GM23248 (cell line): ENCODE measurements at regions not wholly inside any gene's neighbourhood (a gene's known extent, or its start where the extent isn't known, plus 50 kb on each side); places are given as distances from the start of the nearest gene placed in this dataset.

Experiments used
- DNase-seq: peaks from one replicate; pipeline ENCODE4 v3.0.0-alpha.2; 2015
- H2AFZ ChIP-seq: fragments of 200-600 bp; sonication (generic); 2 replicates; pipeline ENCODE4 v1.6.1; 2016; ENCODE audit warnings: antibody characterized with exemption
- H3F3A ChIP-seq: fragments of 200-600 bp; sonication (generic); 2 replicates; pipeline ENCODE4 v1.6.1; 2016; ENCODE audit warnings: mild to moderate bottlenecking, antibody characterized with exemption, mixed run types; ENCODE audit not compliant: insufficient read depth
- H3K27ac ChIP-seq: fragments of 200-600 bp; sonication (generic); 2 replicates; pipeline ENCODE4 v1.5.1; 2016; ENCODE audit warnings: mild to moderate bottlenecking
- H3K27me3 ChIP-seq: fragments of 200-600 bp; sonication (generic); replicated peaks from 2 replicates; pipeline ENCODE4 v1.6.1; 2016; ENCODE audit warnings: mild to moderate bottlenecking; ENCODE audit not compliant: insufficient read depth
- H3K36me3 ChIP-seq: fragments of 200-600 bp; sonication (generic); 2 replicates; pipeline ENCODE4 v1.6.1; 2016; ENCODE audit warnings: low read depth, mild to moderate bottlenecking
- H3K4me1 ChIP-seq: fragments of 200-600 bp; sonication (generic); 2 replicates; pipeline ENCODE4 v1.6.1; 2016; ENCODE audit warnings: mild to moderate bottlenecking; ENCODE audit not compliant: insufficient read depth
- H3K4me2 ChIP-seq: fragments of 200-600 bp; sonication (generic); one replicate; pipeline ENCODE4 v1.6.1; 2016; ENCODE audit warnings: mild to moderate bottlenecking; ENCODE audit not compliant: unreplicated experiment
- H3K4me3 ChIP-seq: fragments of 200-600 bp; sonication (generic); 2 replicates; pipeline ENCODE4 v1.5.1; 2016; ENCODE audit warnings: mild to moderate bottlenecking
- H3K79me2 ChIP-seq: fragments of 200-600 bp; sonication (generic); 2 replicates; pipeline ENCODE4 v1.6.1; 2016; ENCODE audit warnings: mild to moderate bottlenecking; ENCODE audit not compliant: insufficient read depth
- H3K9ac ChIP-seq: fragments of 200-600 bp; sonication (generic); 2 replicates; pipeline ENCODE4 v1.6.1; 2016; ENCODE audit warnings: mild to moderate bottlenecking
- H3K9me2 ChIP-seq: fragments of 200-600 bp; sonication (generic); 2 replicates; pipeline ENCODE4 v1.6.1; 2016; ENCODE audit warnings: mixed run types, mild to moderate bottlenecking, moderate library complexity; ENCODE audit not compliant: insufficient read depth
- H3K9me3 ChIP-seq: fragments of 200-600 bp; sonication (generic); one replicate; pipeline ENCODE4 v1.6.1; 2017; ENCODE audit warnings: low read depth
- H4K20me1 ChIP-seq: fragments of 200-600 bp; sonication (generic); 2 replicates; pipeline ENCODE4 v1.6.0; 2016; ENCODE audit not compliant: insufficient read depth
- EZH2 ChIP-seq: fragments of 200-600 bp; sonication (generic); IDR thresholded peaks from 2 replicates; pipeline ENCODE4 v1.6.1; 2018; ENCODE audit warnings: antibody characterized with exemption, mild to moderate bottlenecking; ENCODE audit not compliant: insufficient read depth, poor library complexity, severe bottlenecking
- EZH2phosphoT487 ChIP-seq: fragments of 200-600 bp; sonication (generic); IDR thresholded peaks from 2 replicates; pipeline ENCODE4 v1.6.1; 2018; ENCODE audit warnings: antibody characterized with exemption, moderate library complexity, mild to moderate bottlenecking, low read depth; ENCODE audit not compliant: insufficient read depth
- WGBS, 2 experiments: methylation state at CpG; one replicate each; pipeline ENCODE4 v1.1.6; 2015 to 2017; ENCODE audit warnings: low lambda C conversion rate in 2 of 2, low coverage in 1 of 2; ENCODE audit errors: missing lambda C conversion rate in 2 of 2; 5-methylcytosine and 5-hydroxymethylcytosine counted together
- in situ Hi-C: fragments of 300-500 bp; cut with MboI; formaldehyde crosslinking; loops from 2 replicates; pipeline ENCODE4 v1.15.0; 2020

GRCh38 chr12:105451211-105451610 is 120.7 kb downstream of the C12orf75 start:
- H3K9ac ChIP-seq, result no peak overlapping the region
- H3K27ac ChIP-seq, result peak overlapping the region; percentile 35
- H3F3A ChIP-seq, result peaks cover 16% of the 10 kb centered on the region
- H3K27me3 ChIP-seq, result no peaks in the 10 kb centered on the region
- TF ChIP-seq EZH2, result no peak
- TF ChIP-seq EZH2phosphoT487, result no peak
- H3K4me2 ChIP-seq, result peak overlapping the region; percentile 31
- in situ Hi-C loops, result no loop called here
- peaks cover 28% of the 10 kb centered on the region for H3K4me1 ChIP-seq
- H3K4me3 ChIP-seq, result no peak overlapping the region
- 2 to 3% methylated on average over 3 of the region's 3 CpGs for WGBS, 2 experiments
- H4K20me1 ChIP-seq, result no peaks in the 10 kb centered on the region
- H2AFZ ChIP-seq, result no peak overlapping the region
- peak; percentile 92 for DNase-seq
- H3K36me3 ChIP-seq, result no peaks in the 10 kb centered on the region
- H3K9me3 ChIP-seq, result no peaks in the 10 kb centered on the region
- H3K79me2 ChIP-seq, result no peaks in the 10 kb centered on the region
- 0 out of 2 replicates have a peak, but pooled peaks cover 2% of the 10 kb centered on the region for H3K9me2 ChIP-seq

- Histone ChIP-seq H2AFZ (no peak overlapping the region), H3K9ac (no peak overlapping the region), H3F3A (peaks cover 16% of the 10 kb centered on the region), H3K79me2 (no peaks in the 10 kb centered on the region), H3K4me3 (no peak overlapping the region), H3K9me3 (no peaks in the 10 kb centered on the region), H3K4me1 (peaks cover 25% of the 10 kb centered on the region), H3K9me2 (0 out of 2 replicates have a peak, but pooled peaks cover 2% of the 10 kb centered on the region), H3K27ac (peak overlapping the region; percentile 35), H3K4me2 (peak overlapping the region; percentile 31), H4K20me1 (no peaks in the 10 kb centered on the region), H3K27me3 (no peaks in the 10 kb centered on the region), H3K36me3 (no peaks in the 10 kb centered on the region)
- WGBS, 2 experiments, result 21 to 33% methylated on average over 3 to 4 of the region's 4 CpGs
- DNase-seq, result no peak
- in situ Hi-C loops, result no loop called here
- TF ChIP-seq EZH2phosphoT487 (no peak), EZH2 (no peak)
These were observed 121.3 kb downstream of the C12orf75 start for GRCh38 chr12:105451798-105452197.

- Histone ChIP-seq H3K4me1 (peaks cover 25% of the 10 kb centered on the region), H3K36me3 (no peaks in the 10 kb centered on the region), H3K4me2 (no peak overlapping the region), H3K9me2 (0 out of 2 replicates have a peak, but pooled peaks cover under 1% of the 10 kb centered on the region), H3F3A (peaks cover 16% of the 10 kb centered on the region), H3K4me3 (no peak overlapping the region), H3K9me3 (no peaks in the 10 kb centered on the region), H3K79me2 (no peaks in the 10 kb centered on the region), H3K27ac (no peak overlapping the region), H3K9ac (no peak overlapping the region), H2AFZ (no peak overlapping the region), H4K20me1 (no peaks in the 10 kb centered on the region), H3K27me3 (no peaks in the 10 kb centered on the region)
- DNase-seq, result peak; percentile 42
- 38 to 47% methylated on average over 1 of the region's 1 CpG for WGBS, 2 experiments
- no peak for TF ChIP-seq EZH2
- no peak for TF ChIP-seq EZH2phosphoT487
- in situ Hi-C loops, result no loop called here
These were observed 122.8 kb downstream of the C12orf75 start for GRCh38 chr12:105453316-105453715.

GRCh38 chr12:105454688-105455087 is 124.2 kb downstream of the C12orf75 start:
- H3K9ac ChIP-seq, result no peak overlapping the region
- no peaks in the 10 kb centered on the region for H3K36me3 ChIP-seq
- no peak for DNase-seq
- H3K79me2 ChIP-seq, result no peaks in the 10 kb centered on the region
- WGBS, 2 experiments, result 95 to 97% methylated on average over 4 of the region's 4 CpGs
- TF ChIP-seq EZH2 (no peak), EZH2phosphoT487 (no peak)
- peaks cover 25% of the 10 kb centered on the region for H3K4me1 ChIP-seq
- no peaks in the 10 kb centered on the region for H4K20me1 ChIP-seq
- in situ Hi-C loops, result no loop called here
- no peak overlapping the region for H3K27ac ChIP-seq
- no peak overlapping the region for H2AFZ ChIP-seq
- no peak overlapping the region for H3K4me2 ChIP-seq
- H3K27me3 ChIP-seq, result no peaks in the 10 kb centered on the region
- H3K4me3 ChIP-seq, result no peak overlapping the region
- H3K9me3 ChIP-seq, result no peaks in the 10 kb centered on the region
- H3K9me2 ChIP-seq, result no peaks in the 10 kb centered on the region
- peaks cover 16% of the 10 kb centered on the region for H3F3A ChIP-seq

GRCh38 chr12:105455261-105455660 is 124.8 kb downstream of the C12orf75 start:
- in situ Hi-C loops, result no loop called here
- Histone ChIP-seq H3K4me3 (no peak overlapping the region), H3K4me1 (peaks cover 25% of the 10 kb centered on the region), H3K27ac (no peak overlapping the region), H3K79me2 (no peaks in the 10 kb centered on the region), H2AFZ (no peak overlapping the region), H4K20me1 (no peaks in the 10 kb centered on the region), H3K36me3 (no peaks in the 10 kb centered on the region), H3K9me3 (no peaks in the 10 kb centered on the region), H3K4me2 (no peak overlapping the region), H3K27me3 (no peaks in the 10 kb centered on the region), H3K9me2 (no peaks in the 10 kb centered on the region), H3K9ac (no peak overlapping the region), H3F3A (peaks cover 16% of the 10 kb centered on the region)
- 97 to 100% methylated on average over 3 of the region's 3 CpGs for WGBS, 2 experiments
- TF ChIP-seq EZH2phosphoT487 (no peak), EZH2 (no peak)
- DNase-seq, result no peak
